ENCODE measurements at regions not wholly inside any gene's neighbourhood (a gene's known extent, or its start where the extent isn't known, plus 50 kb on each side); places are given as distances from the start of the nearest gene placed in this dataset.
"Not testable (repeated sequence)": the region's sequence is repeated elsewhere in the genome, so short reads cannot be mapped to it uniquely, and the experiment has no call there.

DNA sequence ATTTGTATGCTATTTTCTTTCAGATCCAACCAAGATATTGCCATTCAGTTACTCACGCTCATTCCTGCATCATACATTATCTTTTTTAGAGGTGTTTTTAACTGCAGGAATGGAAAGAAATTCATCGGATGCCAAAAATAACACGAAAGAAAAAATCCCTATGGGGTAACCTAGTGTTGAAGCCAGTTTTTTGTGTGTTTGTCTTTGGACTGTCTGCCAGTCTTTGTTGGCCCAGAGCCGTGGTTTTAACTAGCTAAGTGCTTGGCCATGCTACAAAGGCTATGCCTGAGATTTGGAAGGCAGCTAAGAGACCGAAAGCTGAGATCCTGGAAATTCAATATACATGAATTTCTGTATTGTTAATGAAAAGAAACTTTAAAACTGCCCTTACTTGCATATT, 309.8 kb upstream of the CNTN5 start:
- DNase-seq (ENCODE audit: low spot score), result no peak

DNA sequence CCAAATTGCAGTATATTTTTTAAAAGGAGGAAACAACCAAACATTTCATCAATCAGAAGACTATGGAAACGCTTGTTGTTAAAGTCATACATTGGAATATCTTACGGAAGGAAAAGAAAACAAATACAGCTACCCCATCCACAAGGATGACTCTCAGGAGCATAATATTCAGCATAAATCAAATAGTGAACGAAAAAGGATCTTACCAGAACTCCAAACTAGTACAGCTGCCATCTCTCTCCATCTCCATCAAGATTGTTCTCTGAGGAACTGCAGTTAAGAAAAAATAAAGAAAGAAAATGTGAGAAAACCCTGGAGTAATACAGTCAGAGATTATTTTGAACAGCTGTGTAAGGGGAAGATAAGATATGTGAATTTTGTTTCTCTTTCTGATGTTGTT, 299.8 kb upstream of the CNTN5 start:
- DNase-seq (ENCODE audit: low spot score), result no peak

DNA sequence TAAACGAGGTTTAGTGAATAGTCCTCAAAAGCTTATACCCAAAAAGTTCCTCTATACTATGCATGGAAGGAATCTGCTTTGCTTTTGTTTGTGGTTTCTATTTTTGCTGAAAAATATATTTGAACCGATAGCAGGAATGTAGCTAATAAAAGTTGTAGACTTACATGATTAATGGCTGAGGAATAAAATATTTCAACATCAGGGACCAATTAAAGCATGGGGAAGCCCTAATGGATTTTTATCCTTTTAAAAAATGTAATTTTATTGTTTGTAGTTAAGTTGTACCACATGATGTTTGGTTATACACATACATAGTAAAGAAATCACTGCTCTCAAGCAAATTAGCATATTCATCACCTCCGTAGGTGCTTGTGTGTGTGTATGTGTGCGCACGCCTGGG, 295.3 kb upstream of the CNTN5 start:
- DNase-seq (ENCODE audit: low spot score), result no peak

DNA sequence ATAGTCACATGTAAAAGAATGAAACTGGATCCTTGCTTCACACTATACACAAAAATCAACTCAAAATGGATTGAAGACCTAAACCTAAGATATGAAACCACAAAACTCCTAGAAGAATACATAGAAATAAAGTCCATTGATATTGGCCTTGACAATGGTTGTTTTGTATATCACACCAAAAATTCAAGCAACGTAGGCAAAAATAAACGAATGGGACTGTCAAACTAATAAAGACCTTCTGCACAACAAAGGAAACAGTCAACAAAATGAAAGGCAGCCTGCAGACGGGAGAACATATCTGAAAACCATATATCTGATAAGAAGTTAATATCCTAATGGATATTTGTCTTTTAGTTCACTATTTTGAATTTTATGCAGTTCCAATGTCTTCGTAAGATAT, 292.3 kb upstream of the CNTN5 start:
- DNase-seq (ENCODE audit: low spot score), result no peak

DNA sequence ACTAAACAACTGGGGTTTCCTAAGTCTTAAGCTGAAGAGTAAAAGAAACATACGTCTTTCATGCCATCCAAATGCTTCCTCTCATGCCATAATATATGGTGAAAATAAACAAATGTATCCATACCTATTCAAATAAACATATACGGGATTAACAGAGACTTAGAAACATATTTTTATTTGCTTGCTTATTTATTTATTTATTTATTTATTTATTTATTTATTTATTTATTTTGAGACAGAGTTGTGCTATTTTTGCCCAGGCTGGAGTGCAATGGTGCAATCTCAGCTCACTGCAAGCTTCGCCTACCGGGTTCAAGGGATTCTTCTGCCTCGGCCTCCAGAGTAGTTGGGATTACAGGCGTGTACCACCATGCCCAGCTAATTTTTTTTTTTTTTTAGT, 291.6 kb upstream of the CNTN5 start:
- no peak for DNase-seq (ENCODE audit: low spot score)

- DNase-seq (ENCODE audit: low spot score), result no peak
Observed at GRCh38 chr11:98732947-98733346, 287.8 kb upstream of the CNTN5 start.

GRCh38 chr11:98733378-98733777, 287.4 kb upstream of the CNTN5 start:
- not testable (repeated sequence) for DNase-seq (ENCODE audit: low spot score)

- DNase-seq (ENCODE audit: low spot score), result no peak
Observed at GRCh38 chr11:98734686-98735085, 286.1 kb upstream of the CNTN5 start.

DNA sequence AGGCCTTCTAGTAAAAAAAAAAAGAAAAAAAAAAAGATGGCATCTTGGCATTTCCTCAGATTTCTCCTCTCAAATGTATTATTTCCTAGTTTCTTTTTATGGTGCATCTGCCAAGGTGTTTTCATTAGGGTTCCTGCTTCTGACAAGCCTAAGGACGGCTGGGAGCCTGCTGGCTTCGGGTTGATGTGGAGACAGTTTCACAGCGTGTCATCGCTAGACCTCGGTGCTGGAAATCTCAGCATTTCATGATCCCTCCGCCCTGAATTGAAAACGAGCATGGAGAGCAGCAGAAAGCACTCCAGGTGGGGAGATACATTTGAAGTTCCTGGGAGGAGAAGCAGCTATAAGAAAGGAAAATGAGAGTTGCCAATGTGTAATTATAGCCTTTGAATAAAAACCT, 283.9 kb upstream of the CNTN5 start:
- no peak for DNase-seq (ENCODE audit: low spot score)

GRCh38 chr11:98740321-98740720, 280.4 kb upstream of the CNTN5 start:
- no peak for DNase-seq (ENCODE audit: low spot score)

- DNase-seq (ENCODE audit: low spot score), result not testable (repeated sequence)
Observed at GRCh38 chr11:98763446-98763845, 257.3 kb upstream of the CNTN5 start.

DNA sequence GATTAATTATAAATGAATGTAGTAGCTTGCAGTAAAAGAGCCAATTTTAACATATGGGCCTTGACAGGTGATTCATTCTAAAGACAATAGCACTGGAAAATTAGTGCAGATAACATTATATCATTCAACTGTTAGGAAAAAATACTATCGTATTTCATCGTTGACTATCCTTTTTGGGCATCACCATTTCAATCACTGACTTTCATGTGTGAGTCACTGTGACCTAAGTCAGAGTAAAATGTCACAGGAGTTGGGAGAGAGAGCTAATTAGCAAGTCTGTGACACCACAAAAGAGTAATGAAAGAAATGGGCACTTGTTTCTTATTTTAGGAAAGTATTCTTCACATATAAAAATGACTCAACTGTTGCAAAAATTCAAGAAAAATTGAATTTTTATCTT, 253.8 kb upstream of the CNTN5 start:
- no peak for DNase-seq (ENCODE audit: low spot score)

DNA sequence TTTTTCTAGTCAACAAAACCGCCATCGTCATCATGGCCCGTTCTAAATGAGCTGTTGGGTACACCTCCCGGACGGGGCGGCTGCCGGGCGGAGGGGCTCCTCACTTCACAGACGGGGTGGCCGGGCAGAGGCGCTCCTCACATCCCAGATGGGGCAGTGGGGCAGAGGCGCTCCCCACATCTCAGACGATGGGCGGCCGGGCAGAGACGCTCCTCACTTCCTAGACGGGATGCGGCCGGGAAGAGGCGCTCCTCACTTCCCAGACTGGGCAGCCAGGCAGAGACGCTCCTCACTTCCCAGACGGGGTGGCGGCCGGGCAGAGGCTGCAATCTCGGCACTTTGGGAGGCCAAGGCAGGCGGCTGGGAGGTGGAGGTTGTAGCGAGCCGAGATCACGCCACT, 250.7 kb upstream of the CNTN5 start:
- DNase-seq (ENCODE audit: low spot score), result not testable (repeated sequence)

- DNase-seq (ENCODE audit: low spot score), result no peak
Observed at GRCh38 chr11:98771791-98772190, 249.0 kb upstream of the CNTN5 start.

DNA sequence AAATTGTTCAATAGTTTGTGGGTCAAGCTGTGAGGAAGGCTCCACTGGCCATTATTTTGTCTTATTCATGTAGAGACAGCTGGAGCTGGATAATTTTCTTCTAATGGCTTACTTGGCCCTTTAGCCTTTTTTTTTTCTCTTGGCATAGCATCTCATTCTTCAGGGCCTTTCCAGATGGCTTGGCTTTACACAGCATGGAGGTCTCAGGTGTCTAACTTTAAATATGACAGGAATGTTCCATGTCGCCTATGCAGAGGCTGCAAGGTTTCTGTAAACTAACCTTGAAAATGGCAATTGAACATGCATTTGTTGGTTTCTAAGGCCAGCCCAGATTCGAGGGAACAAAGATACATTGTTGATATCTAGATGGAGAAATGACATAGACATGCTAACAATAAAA, 247.9 kb upstream of the CNTN5 start:
- DNase-seq (ENCODE audit: low spot score), result no peak

GRCh38 chr11:98793276-98793675, 227.5 kb upstream of the CNTN5 start:
- DNase-seq (ENCODE audit: low spot score), result no peak

DNA sequence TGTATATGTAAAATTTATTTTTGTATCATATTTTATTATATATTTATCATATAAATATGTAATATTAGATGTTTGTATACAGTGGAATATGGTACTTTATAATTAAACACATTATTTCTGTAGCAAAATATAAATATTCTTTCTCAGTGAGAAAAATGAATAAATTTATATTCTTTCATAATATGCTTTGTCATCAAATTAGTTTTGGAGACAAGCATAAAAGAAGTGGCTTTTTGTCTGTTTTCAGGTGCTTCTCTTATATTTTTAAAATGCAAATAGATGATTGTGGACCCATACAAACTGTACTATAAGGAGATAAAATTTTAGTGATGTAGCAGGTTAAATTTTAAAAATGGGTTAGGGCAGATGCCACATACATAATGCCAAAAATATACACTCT, 222.4 kb upstream of the CNTN5 start:
- no peak for DNase-seq (ENCODE audit: low spot score)

GRCh38 chr11:98800696-98801095, 220.1 kb upstream of the CNTN5 start:
- no peak for DNase-seq (ENCODE audit: low spot score)

DNA sequence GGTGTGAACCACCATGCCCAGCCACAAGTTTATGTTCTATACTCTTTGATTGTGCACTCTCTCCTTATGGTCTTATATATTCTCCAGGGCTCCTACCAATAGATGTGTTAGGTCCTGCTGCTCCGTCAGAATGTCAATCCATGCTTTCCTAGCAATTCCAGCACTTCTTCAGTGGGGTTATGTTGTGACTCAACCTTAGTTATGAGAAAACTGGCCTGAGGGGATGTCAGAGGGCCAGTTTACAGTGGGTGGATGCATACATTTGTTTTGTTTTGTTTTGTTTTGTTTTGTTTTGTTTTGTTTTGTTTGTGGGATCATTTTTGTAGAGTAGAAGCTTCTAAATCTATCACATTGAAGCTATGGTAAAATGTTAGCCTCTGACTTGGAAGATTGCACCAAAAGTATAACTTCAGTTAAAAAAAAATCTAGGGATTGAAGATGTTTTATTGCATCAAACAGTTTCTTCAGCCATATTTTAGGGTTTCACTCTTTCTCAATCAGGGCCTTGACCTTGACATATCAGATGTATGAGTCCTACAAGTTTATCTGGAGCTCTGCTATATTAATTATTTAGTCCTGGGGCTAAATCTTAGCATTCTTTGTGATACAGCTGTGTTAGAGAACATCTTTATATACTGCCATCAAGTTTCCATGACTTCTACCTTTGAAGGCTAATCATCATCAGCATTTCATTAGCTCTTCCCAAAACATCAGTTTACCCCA, 191.6 kb upstream of the CNTN5 start:
- DNase-seq (ENCODE audit: low spot score), result no peak

DNA sequence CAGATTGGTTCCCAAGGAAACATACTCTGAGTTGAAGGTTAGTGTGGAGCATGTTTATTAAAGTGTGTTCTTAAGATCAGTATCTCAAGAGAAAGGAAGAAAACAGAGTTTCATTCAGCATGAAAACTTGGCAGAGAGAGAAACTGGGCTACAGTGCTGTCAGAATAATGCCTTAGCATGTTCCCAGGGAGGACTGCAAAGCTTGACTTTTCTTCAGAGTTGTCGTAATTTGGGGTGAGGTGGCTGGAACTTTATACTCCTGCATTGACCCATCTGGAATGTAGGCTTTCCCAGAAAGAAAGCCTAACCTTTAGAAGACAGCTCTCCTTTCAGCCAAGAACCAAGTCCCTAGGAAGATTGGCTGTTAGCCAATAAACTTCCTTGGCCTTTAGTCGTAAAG, 190.8 kb upstream of the CNTN5 start:
- DNase-seq (ENCODE audit: low spot score), result no peak

GRCh38 chr11:98834776-98835175, 186.0 kb upstream of the CNTN5 start:
- no peak for DNase-seq (ENCODE audit: low spot score)

DNA sequence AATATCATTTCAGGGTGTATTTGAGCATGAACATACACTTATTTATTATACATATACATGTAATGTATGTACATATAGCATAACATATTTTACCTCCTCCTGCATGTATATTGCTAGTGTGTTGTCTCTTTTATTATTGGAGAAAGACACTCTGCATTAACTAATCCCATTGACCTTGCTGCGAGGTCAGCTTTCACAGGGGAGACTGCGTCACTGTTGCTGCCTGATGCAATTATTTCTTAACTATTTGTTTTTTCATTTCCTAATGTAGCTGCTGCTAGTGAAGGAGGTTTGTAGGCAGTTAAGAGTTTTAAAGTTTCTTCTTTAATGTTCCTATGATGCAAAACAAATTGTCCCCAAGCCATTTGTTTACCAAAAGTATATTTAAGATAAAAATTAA, 185.4 kb upstream of the CNTN5 start:
- DNase-seq (ENCODE audit: low spot score), result no peak

DNA sequence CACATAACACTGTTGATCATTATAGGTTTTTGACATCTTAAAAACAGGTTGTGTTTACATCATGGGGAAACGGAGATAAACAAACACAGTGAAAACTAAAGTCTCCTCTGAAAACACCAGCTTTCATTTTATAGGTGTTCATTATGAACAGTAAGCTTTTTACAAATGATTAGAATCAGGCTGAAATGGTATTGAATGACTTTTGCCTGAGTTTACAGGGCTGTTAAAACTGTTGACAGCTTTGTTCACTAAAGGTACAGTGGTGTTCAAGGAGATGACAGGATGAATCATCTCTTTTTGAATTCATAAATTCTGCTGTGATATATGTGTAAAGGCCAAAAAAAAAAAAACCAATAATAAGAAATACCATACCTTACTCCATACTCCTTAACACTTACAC, 184.6 kb upstream of the CNTN5 start:
- no peak for DNase-seq (ENCODE audit: low spot score)

DNA sequence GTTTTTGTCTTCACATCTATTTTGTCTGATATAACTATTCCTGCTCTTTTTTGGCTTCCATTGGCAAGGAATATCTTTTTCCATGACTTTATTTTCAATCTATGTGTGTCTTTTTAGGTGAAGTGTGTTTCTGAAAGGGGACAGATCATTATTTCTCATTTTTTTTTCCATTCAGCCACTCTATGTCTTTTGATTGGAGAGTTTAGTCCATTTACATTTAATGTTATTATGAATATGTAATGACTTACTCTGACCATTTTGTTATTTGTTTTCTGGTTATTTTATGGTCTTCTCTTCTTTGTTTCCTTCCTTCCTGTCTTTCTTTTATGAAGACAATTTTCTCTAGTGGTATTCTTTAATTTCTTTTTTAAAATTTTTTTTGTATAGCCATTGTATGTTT, 178.6 kb upstream of the CNTN5 start:
- DNase-seq (ENCODE audit: low spot score), result no peak

DNA sequence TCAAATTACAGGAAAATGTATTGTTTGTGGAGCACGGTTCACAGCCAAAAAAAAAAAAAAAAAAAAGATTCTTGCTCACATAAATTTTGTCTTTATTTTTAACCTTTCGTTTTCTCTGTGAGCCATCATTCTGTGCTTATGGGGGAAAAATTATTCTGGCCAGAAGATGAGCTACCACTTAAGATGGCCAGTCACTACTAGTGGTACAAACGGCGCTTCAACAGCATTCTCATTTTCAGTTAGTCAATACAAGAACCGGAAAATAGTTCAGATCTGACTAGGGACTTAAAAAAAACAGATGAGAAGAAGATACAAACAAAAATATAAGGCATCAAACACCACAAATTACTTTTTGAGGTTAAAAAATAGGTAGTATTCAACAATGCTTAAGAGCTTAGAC, 158.6 kb upstream of the CNTN5 start:
- DNase-seq (ENCODE audit: low spot score), result no peak

All from LoVo (cell line).